Spleen (tissue), 7 donors: ENCODE measurements at regions not wholly inside any gene's neighbourhood (a gene's known extent, or its start where the extent isn't known, plus 50 kb on each side); places are given as distances from the start of the nearest gene placed in this dataset.

ENCODE experiments used
- POLR2AphosphoS5 ChIP-seq, 3 donors: sonication (generic); formaldehyde crosslinking; IDR thresholded peaks; one replicate each; pipeline ENCODE4 v1.5.1; 2017; ENCODE audit warnings: antibody characterized with exemption in 3 of 3
- TF ChIP-seq, protein P1 (sequence below), 11 experiments: fragments of 200-600 bp in 7 of 11; fragments of 450-650 bp in 4 of 11; sonication (generic) in 4 of 11; IDR thresholded peaks in 8 of 11; conservative IDR thresholded peaks in 3 of 11; 1 replicate in 7 of 11; 2 replicates in 4 of 11; pipeline versions ENCODE4 v1.4.0 to v1.8.0; 2016 to 2021; ENCODE audit warnings: antibody characterized with exemption in 11 of 11, inconsistent platforms in 4 of 11, mild to moderate bottlenecking in 1 of 11
- donor health status: DM: no; HTN: no; CAD: no; lungs with moderate emphysema.
- donor health status: DM: no; HTN: no; CAD: no.
- donor health status: DM: no; HTN: no; CAD: no.

DNA sequence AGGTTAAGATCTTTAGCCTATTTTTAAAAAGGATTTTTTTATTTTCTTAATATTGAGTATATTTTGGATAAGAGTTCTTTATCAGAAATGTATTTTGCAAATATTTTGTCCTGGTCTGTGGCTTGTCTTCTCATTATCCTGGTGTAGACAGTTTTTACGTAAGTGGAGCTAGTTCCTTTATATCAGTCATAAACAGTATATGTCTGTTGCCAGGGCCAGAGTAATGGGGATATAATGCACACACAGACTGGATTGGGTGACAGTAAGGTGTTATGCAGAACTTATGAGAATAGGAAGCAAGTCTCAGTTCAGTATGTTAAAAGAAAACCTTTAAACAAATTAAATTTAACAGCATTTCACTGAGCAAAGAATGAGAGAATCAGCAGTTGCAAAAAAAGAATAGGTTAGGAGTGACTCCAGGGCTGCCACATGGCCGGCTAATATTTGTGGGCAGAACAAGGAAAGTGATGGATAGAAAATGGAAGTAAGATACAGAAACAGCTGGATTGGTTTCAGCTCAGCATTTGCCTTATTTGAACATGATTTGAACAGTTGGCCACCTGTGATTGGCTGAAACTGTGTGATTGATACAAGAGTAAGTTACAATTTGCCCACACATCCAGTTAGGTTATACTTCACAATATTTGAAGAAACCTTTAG lies 61.1 kb upstream of the ZNG1B start:
- TF ChIP-seq, protein P1, sequence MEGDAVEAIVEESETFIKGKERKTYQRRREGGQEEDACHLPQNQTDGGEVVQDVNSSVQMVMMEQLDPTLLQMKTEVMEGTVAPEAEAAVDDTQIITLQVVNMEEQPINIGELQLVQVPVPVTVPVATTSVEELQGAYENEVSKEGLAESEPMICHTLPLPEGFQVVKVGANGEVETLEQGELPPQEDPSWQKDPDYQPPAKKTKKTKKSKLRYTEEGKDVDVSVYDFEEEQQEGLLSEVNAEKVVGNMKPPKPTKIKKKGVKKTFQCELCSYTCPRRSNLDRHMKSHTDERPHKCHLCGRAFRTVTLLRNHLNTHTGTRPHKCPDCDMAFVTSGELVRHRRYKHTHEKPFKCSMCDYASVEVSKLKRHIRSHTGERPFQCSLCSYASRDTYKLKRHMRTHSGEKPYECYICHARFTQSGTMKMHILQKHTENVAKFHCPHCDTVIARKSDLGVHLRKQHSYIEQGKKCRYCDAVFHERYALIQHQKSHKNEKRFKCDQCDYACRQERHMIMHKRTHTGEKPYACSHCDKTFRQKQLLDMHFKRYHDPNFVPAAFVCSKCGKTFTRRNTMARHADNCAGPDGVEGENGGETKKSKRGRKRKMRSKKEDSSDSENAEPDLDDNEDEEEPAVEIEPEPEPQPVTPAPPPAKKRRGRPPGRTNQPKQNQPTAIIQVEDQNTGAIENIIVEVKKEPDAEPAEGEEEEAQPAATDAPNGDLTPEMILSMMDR (IDR thresholded peaks at IDR 0.05 in 8 of 11, conservative IDR thresholded peaks at IDR 0.05 in 3 of 11) = no peak
- no peak for TF ChIP-seq POLR2AphosphoS5 (IDR thresholded peaks at IDR 0.05)
